Keratinocyte (primary cell): ENCODE measurements at regions not wholly inside any gene's neighbourhood (a gene's known extent, or its start where the extent isn't known, plus 50 kb on each side); places are given as distances from the start of the nearest gene placed in this dataset.

Experiments used
- DNase-seq: peaks from one replicate; pipeline ENCODE4 v3.0.0-alpha.2; 2011; ENCODE audit warnings: low read depth, missing footprints, low spot score
- FAIRE-seq: peaks from 2 replicates; lab custom pipeline; 2011; peaks lifted over from hg19 to GRCh38; lab: Jason Lieb, UNC
- H2AFZ ChIP-seq: 2 replicates; pipeline ENCODE4 v1.6.0; 2012; ENCODE audit warnings: low read length, control low read depth, inconsistent platforms; ENCODE audit not compliant: control insufficient read depth
- H3K27ac ChIP-seq: 2 replicates; pipeline ENCODE4 v1.5.1; 2011; ENCODE audit warnings: low read length; ENCODE audit not compliant: control insufficient read depth, insufficient read depth
- H3K27me3 ChIP-seq: 3 replicates; pipeline ENCODE4 v1.6.0; 2011; ENCODE audit warnings: low read length; ENCODE audit not compliant: control insufficient read depth, insufficient read depth; ENCODE audit errors: extremely low read depth
- H3K36me3 ChIP-seq, 2 experiments: 2 replicates in 1 of 2; 3 replicates in 1 of 2; pipeline ENCODE4 v1.5.1; 2011; ENCODE audit warnings: low read length in 2 of 2, mild to moderate bottlenecking in 1 of 2; ENCODE audit not compliant: control insufficient read depth in 2 of 2, insufficient read depth in 2 of 2; ENCODE audit errors: extremely low read depth in 1 of 2
- H3K4me1 ChIP-seq: 3 replicates; pipeline ENCODE4 v1.5.1; 2011; ENCODE audit warnings: low read length; ENCODE audit not compliant: control insufficient read depth, insufficient read depth; ENCODE audit errors: extremely low read depth
- H3K4me2 ChIP-seq: 3 replicates; pipeline ENCODE4 v1.6.0; 2011; ENCODE audit warnings: low read depth, low read length; ENCODE audit not compliant: control insufficient read depth, insufficient read depth; ENCODE audit errors: extremely low read depth
- H3K4me3 ChIP-seq, 3 experiments: fragments of 200-600 bp in 1 of 3; sonication (generic) in 1 of 3; 2 replicates in 2 of 3; 3 replicates in 1 of 3; pipeline ENCODE4 v1.5.1; 2011 to 2016; ENCODE audit warnings: low read length in 3 of 3, mild to moderate bottlenecking in 3 of 3, control low read depth in 2 of 3, inconsistent platforms in 1 of 3, low read depth in 1 of 3, mixed read lengths in 1 of 3, mixed run types in 1 of 3, moderate library complexity in 1 of 3; ENCODE audit not compliant: control insufficient read depth in 2 of 3, insufficient read depth in 2 of 3; ENCODE audit errors: extremely low read depth in 1 of 3
- H3K79me2 ChIP-seq: 2 replicates; pipeline ENCODE4 v1.6.0; 2012; ENCODE audit warnings: low read length; ENCODE audit not compliant: control insufficient read depth, insufficient read depth
- H3K9ac ChIP-seq: 3 replicates; pipeline ENCODE4 v1.6.0; 2011; ENCODE audit warnings: low read length; ENCODE audit not compliant: control insufficient read depth, insufficient read depth; ENCODE audit errors: extremely low read depth
- H3K9me1 ChIP-seq: 3 replicates; pipeline ENCODE4 v1.6.0; 2011; ENCODE audit warnings: low read length; ENCODE audit not compliant: control insufficient read depth, insufficient read depth; ENCODE audit errors: extremely low read depth
- H3K9me3 ChIP-seq: 2 replicates; pipeline ENCODE4 v1.5.1; 2012; ENCODE audit warnings: low read depth, low read length; ENCODE audit not compliant: control insufficient read depth
- H4K20me1 ChIP-seq: 3 replicates; pipeline ENCODE4 v1.6.0; 2011; ENCODE audit warnings: low read length; ENCODE audit not compliant: control insufficient read depth, insufficient read depth; ENCODE audit errors: extremely low read depth
- EZH2 ChIP-seq: IDR thresholded peaks from one replicate; pipeline ENCODE4 v1.6.1; 2012; ENCODE audit warnings: inconsistent platforms, mild to moderate bottlenecking, low read length, moderate library complexity
- dilution Hi-C: fragments of 300-500 bp; cut with MboI; formaldehyde crosslinking; loops from one replicate; pipeline ENCODE4 v1.7.0; 2020; ENCODE audit warnings: low sequenced_read_pairs; ENCODE audit not compliant: extremely low pct_ligation_motif_present
- TF ChIP-seq, protein P1 (sequence below), 3 experiments: IDR thresholded peaks in 1 of 3; conservative IDR thresholded peaks in 1 of 3; optimal IDR thresholded peaks in 1 of 3; 2 replicates in 2 of 3; 3 replicates in 1 of 3; pipeline versions ENCODE3 to v1.5.1; 2011; ENCODE audit warnings: low read length in 3 of 3, mild to moderate bottlenecking in 3 of 3, moderate library complexity in 2 of 3, control low read depth in 1 of 3, inconsistent platforms in 1 of 3; ENCODE audit not compliant: insufficient read depth in 2 of 3; ENCODE audit errors: extremely low read depth in 1 of 3

DNA sequence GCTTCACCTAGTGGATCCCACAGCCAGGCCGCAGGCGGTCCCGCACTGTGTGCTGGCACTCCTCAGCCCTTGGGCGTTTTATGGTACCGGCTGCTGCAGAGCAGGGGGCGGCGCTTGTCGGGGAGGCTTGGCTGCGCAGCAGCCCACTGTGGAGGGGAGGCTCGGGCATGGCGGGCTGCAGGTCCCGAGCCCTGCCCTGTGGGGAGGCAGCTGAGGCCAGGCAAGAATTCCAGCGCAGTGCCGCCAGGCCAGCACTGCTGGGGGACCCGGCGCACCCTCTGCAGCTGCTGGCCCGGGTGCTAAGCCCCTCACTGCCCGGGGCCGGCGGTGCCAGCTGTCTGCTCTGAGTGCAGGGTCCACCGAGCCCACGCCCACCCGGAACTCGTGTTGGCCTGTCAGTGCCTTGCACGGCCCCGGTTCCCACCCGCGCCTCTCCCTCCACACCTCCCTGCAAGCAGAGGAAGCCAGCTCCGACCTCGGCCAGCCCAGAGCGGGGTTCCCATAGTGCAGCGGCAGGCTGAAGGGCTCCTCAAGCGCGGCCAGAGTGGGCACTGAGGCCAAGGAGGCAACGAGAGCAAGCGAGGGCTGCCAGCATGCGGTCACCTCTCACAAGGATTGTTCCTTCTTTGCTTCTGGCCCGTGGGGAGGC, 435.0 kb upstream of the ATP10A start:
- Histone ChIP-seq H3K36me3 (no peaks in the 10 kb centered on the region), H3K4me3 (no peak overlapping the region), H3K9me1 (no peaks in the 10 kb centered on the region), H3K9me3 (peaks cover 7% of the 10 kb centered on the region), H3K79me2 (no peaks in the 10 kb centered on the region), H3K27ac (no peak overlapping the region), H3K27me3 (no peaks in the 10 kb centered on the region), H3K4me1 (no peaks in the 10 kb centered on the region), H2AFZ (no peak overlapping the region), H3K4me2 (no peak overlapping the region), H3K9ac (no peak overlapping the region), H4K20me1 (no peaks in the 10 kb centered on the region)
- no peak for DNase-seq
- dilution Hi-C loops: no loop called here
- no peak for FAIRE-seq
- TF ChIP-seq EZH2: no peak
- TF ChIP-seq, protein P1, sequence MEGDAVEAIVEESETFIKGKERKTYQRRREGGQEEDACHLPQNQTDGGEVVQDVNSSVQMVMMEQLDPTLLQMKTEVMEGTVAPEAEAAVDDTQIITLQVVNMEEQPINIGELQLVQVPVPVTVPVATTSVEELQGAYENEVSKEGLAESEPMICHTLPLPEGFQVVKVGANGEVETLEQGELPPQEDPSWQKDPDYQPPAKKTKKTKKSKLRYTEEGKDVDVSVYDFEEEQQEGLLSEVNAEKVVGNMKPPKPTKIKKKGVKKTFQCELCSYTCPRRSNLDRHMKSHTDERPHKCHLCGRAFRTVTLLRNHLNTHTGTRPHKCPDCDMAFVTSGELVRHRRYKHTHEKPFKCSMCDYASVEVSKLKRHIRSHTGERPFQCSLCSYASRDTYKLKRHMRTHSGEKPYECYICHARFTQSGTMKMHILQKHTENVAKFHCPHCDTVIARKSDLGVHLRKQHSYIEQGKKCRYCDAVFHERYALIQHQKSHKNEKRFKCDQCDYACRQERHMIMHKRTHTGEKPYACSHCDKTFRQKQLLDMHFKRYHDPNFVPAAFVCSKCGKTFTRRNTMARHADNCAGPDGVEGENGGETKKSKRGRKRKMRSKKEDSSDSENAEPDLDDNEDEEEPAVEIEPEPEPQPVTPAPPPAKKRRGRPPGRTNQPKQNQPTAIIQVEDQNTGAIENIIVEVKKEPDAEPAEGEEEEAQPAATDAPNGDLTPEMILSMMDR (optimal IDR thresholded peaks at IDR 0.05 in 1 of 3, IDR thresholded peaks at IDR 0.05 in 1 of 3, conservative IDR thresholded peaks at IDR 0.05 in 1 of 3; ENCODE audit: extremely low read depth in 1 of 3, insufficient read depth in 2 of 3, low read length in 3 of 3): no peak

GRCh38 chr15:26295336-26296085, 432.4 kb upstream of the ATP10A start:
- Histone ChIP-seq H3K4me3 (no peak overlapping the region), H3K9me1 (no peaks in the 10 kb centered on the region), H3K79me2 (no peaks in the 10 kb centered on the region), H3K27ac (no peak overlapping the region), H2AFZ (no peak overlapping the region), H3K27me3 (no peaks in the 10 kb centered on the region), H4K20me1 (no peaks in the 10 kb centered on the region), H3K4me2 (no peak overlapping the region), H3K9me3 (peaks cover 9% of the 10 kb centered on the region), H3K4me1 (no peaks in the 10 kb centered on the region), H3K36me3 (no peaks in the 10 kb centered on the region), H3K9ac (no peak overlapping the region)
- no peak for DNase-seq
- TF ChIP-seq, protein P1 (optimal IDR thresholded peaks at IDR 0.05 in 1 of 3, IDR thresholded peaks at IDR 0.05 in 1 of 3, conservative IDR thresholded peaks at IDR 0.05 in 1 of 3; ENCODE audit: extremely low read depth in 1 of 3, insufficient read depth in 2 of 3, low read length in 3 of 3): no peak
- TF ChIP-seq EZH2: no peak
- dilution Hi-C loops: no loop called here
- FAIRE-seq: no peak
